Fibroblast of lung (primary cell): ENCODE measurements at regions not wholly inside any gene's neighbourhood (a gene's known extent, or its start where the extent isn't known, plus 50 kb on each side); places are given as distances from the start of the nearest gene placed in this dataset.

Experiments
- DNase-seq, 2 donors: peaks; one replicate each; pipeline versions ENCODE4 v3.0.0 to v3.0.0-alpha.2; 2010; ENCODE audit warnings: low read depth in 2 of 2
- H2AFZ ChIP-seq: 2 replicates; pipeline ENCODE4 v1.5.1; 2012; ENCODE audit warnings: low read length, control low read depth, inconsistent platforms
- H3K27ac ChIP-seq: 2 replicates; pipeline ENCODE4 v1.5.1; 2011; ENCODE audit warnings: low read length, control low read depth; ENCODE audit not compliant: insufficient read depth
- H3K27me3 ChIP-seq: 2 replicates; pipeline ENCODE4 v1.5.1; 2011; ENCODE audit warnings: mild to moderate bottlenecking, low read length; ENCODE audit not compliant: control insufficient read depth, insufficient read depth
- H3K36me3 ChIP-seq: 2 replicates; pipeline ENCODE4 v1.5.1; 2011; ENCODE audit warnings: low read length; ENCODE audit not compliant: control insufficient read depth, insufficient read depth
- H3K4me1 ChIP-seq: 2 replicates; pipeline ENCODE4 v1.5.1; 2011; ENCODE audit warnings: low read length; ENCODE audit not compliant: control insufficient read depth, insufficient read depth; ENCODE audit errors: extremely low read depth
- H3K4me2 ChIP-seq: 2 replicates; pipeline ENCODE4 v1.5.1; 2011; ENCODE audit warnings: low read length, control low read depth; ENCODE audit not compliant: insufficient read depth; ENCODE audit errors: extremely low read depth
- H3K4me3 ChIP-seq, 4 experiments: fragments of 200-600 bp in 1 of 4; sonication (generic) in 1 of 4; replicated peaks in 1 of 4; 2 replicates each; pipeline ENCODE4 v1.5.1; 2011 to 2016; ENCODE audit warnings: low read length in 4 of 4, low read depth in 3 of 4, mild to moderate bottlenecking in 3 of 4, control low read depth in 2 of 4, inconsistent platforms in 1 of 4, mixed read lengths in 1 of 4; ENCODE audit not compliant: insufficient read depth in 1 of 4; ENCODE audit errors: control extremely low read depth in 1 of 4
- H3K79me2 ChIP-seq: 2 replicates; pipeline ENCODE4 v1.5.1; 2012; ENCODE audit warnings: mild to moderate bottlenecking, low read length, inconsistent platforms; ENCODE audit not compliant: control insufficient read depth, insufficient read depth
- H3K9ac ChIP-seq: 2 replicates; pipeline ENCODE4 v1.5.1; 2011; ENCODE audit warnings: mild to moderate bottlenecking, low read length, control low read depth; ENCODE audit not compliant: insufficient read depth
- H3K9me3 ChIP-seq: 2 replicates; pipeline ENCODE4 v1.5.1; 2012; ENCODE audit warnings: low read depth, low read length; ENCODE audit not compliant: control insufficient read depth, insufficient read depth
- H4K20me1 ChIP-seq: 2 replicates; pipeline ENCODE4 v1.5.1; 2011; ENCODE audit warnings: low read length; ENCODE audit not compliant: control insufficient read depth, insufficient read depth; ENCODE audit errors: extremely low read depth
- EZH2 ChIP-seq: IDR thresholded peaks from 2 replicates; pipeline ENCODE4 v1.5.1; 2012; ENCODE audit warnings: low read length, control low read depth, mild to moderate bottlenecking; ENCODE audit errors: missing control alignments
- TF ChIP-seq, protein P1 (sequence below), 2 donors: IDR thresholded peaks in 1 of 2; conservative IDR thresholded peaks in 1 of 2; 1 replicate in 1 of 2; 2 replicates in 1 of 2; pipeline ENCODE4 v1.5.1; 2011 to 2012; ENCODE audit warnings: low read length in 2 of 2, control low read depth in 1 of 2, inconsistent platforms in 1 of 2, low read depth in 1 of 2, mild to moderate bottlenecking in 1 of 2

GRCh38 chr7:145313551-145313950, 477.7 kb upstream of the TPK1 start:
- H3K4me1 ChIP-seq, result no peaks in the 10 kb centered on the region
- no peak overlapping the region for H3K4me3 ChIP-seq
- no peak overlapping the region for H3K9ac ChIP-seq
- no peak overlapping the region for H3K4me2 ChIP-seq
- no peak overlapping the region for H3K27ac ChIP-seq
- H3K79me2 ChIP-seq, result no peaks in the 10 kb centered on the region
- H3K9me3 ChIP-seq, result no peaks in the 10 kb centered on the region
- H2AFZ ChIP-seq, result no peak overlapping the region
- H3K36me3 ChIP-seq, result no peaks in the 10 kb centered on the region
- H4K20me1 ChIP-seq, result no peaks in the 10 kb centered on the region
- H3K27me3 ChIP-seq, result no peaks in the 10 kb centered on the region
- DNase-seq, result peak in 1 of 2 donors; percentile 63
- TF ChIP-seq, protein P1, sequence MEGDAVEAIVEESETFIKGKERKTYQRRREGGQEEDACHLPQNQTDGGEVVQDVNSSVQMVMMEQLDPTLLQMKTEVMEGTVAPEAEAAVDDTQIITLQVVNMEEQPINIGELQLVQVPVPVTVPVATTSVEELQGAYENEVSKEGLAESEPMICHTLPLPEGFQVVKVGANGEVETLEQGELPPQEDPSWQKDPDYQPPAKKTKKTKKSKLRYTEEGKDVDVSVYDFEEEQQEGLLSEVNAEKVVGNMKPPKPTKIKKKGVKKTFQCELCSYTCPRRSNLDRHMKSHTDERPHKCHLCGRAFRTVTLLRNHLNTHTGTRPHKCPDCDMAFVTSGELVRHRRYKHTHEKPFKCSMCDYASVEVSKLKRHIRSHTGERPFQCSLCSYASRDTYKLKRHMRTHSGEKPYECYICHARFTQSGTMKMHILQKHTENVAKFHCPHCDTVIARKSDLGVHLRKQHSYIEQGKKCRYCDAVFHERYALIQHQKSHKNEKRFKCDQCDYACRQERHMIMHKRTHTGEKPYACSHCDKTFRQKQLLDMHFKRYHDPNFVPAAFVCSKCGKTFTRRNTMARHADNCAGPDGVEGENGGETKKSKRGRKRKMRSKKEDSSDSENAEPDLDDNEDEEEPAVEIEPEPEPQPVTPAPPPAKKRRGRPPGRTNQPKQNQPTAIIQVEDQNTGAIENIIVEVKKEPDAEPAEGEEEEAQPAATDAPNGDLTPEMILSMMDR (conservative IDR thresholded peaks at IDR 0.05 in 1 of 2, IDR thresholded peaks at IDR 0.05 in 1 of 2; ENCODE audit: low read depth in 1 of 2, low read length in 2 of 2), result no peak
- no peak for TF ChIP-seq EZH2

GRCh38 chr7:145293754-145294153, 457.9 kb upstream of the TPK1 start:
- H3K79me2 ChIP-seq, result no peaks in the 10 kb centered on the region
- DNase-seq, result no peak
- H2AFZ ChIP-seq, result no peak overlapping the region
- no peak for TF ChIP-seq EZH2
- TF ChIP-seq, protein P1 (conservative IDR thresholded peaks at IDR 0.05 in 1 of 2, IDR thresholded peaks at IDR 0.05 in 1 of 2; ENCODE audit: low read depth in 1 of 2, low read length in 2 of 2), result no peak
- H3K9ac ChIP-seq, result no peak overlapping the region
- no peaks in the 10 kb centered on the region for H3K4me1 ChIP-seq
- H3K9me3 ChIP-seq, result no peaks in the 10 kb centered on the region
- no peak overlapping the region for H3K4me3 ChIP-seq
- no peaks in the 10 kb centered on the region for H3K36me3 ChIP-seq
- H3K27me3 ChIP-seq, result no peaks in the 10 kb centered on the region
- no peak overlapping the region for H3K27ac ChIP-seq
- no peaks in the 10 kb centered on the region for H4K20me1 ChIP-seq
- H3K4me2 ChIP-seq, result no peak overlapping the region

DNA sequence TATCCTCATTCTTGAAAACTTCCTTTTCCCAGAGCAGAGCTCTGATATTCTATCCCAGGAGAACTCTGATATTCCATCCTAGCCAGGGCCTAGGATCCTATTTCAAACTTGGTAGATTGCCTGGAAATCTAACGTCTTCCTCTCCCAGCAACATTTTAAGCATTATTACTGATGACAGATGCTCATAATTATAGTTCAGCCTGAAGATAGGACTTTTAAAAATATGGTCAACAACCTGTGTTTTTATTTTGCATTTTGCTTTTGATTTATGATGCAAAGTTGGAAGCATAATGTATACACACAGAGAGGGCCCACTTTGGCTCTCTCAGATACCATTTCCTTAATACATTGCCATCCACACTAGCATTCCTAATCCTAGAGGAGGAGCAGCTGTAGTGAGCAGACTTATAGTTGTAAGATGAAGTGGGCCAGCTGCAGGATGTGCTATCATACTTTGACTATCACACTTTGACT, 457.4 kb upstream of the TPK1 start:
- H3K36me3 ChIP-seq, result no peaks in the 10 kb centered on the region
- H3K79me2 ChIP-seq, result no peaks in the 10 kb centered on the region
- peak in 1 of 2 donors; percentile 74 for DNase-seq
- no peaks in the 10 kb centered on the region for H3K4me1 ChIP-seq
- no peak overlapping the region for H3K9ac ChIP-seq
- no peaks in the 10 kb centered on the region for H4K20me1 ChIP-seq
- no peak overlapping the region for H3K27ac ChIP-seq
- no peaks in the 10 kb centered on the region for H3K9me3 ChIP-seq
- no peaks in the 10 kb centered on the region for H3K27me3 ChIP-seq
- H3K4me2 ChIP-seq, result no peak overlapping the region
- no peak overlapping the region for H3K4me3 ChIP-seq
- no peak overlapping the region for H2AFZ ChIP-seq
- TF ChIP-seq, protein P1 (conservative IDR thresholded peaks at IDR 0.05 in 1 of 2, IDR thresholded peaks at IDR 0.05 in 1 of 2; ENCODE audit: low read depth in 1 of 2, low read length in 2 of 2), result no peak
- TF ChIP-seq EZH2, result no peak
